ENCODE measurements at regions not wholly inside any gene's neighbourhood (a gene's known extent, or its start where the extent isn't known, plus 50 kb on each side); places are given as distances from the start of the nearest gene placed in this dataset.

DNA sequence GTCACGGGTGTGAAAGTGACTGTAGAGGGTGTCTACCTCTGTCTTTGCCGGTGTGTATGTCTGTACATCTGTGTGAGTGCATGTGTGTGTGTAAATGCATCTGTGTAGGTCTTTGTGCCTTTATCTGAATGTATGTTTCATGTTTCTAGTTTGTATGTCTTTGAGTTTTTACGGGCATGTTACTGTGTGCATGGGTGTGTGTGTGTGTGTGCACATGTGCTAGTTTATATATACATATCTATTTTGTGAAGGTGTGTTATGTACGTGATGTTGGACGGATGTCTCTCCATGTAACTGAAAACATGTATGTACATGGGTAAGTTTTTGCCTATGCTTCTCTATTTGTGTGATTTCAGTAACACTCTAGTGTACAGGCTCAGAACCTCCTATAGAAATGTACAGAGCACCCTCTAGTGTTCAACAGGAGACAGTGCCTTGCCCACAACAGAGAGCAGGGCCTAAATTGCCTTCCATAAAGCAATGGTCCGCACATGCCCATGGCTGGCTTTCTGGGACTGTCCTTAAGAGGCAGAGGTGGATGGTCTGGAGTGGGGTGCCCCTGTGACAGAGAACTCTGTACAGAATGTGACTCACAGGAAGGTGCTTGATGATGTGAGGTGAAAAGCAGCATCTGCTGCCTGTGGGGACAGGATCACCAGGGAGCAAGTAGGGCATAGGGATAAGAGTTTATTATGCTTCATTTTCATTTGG lies 343.5 kb downstream of the RAPGEF2 start:
- no peak overlapping the region for H3K4me3 ChIP-seq (ENCODE audit: low read depth, poor library complexity, severe bottlenecking)
- TF ChIP-seq POLR2A (IDR thresholded peaks at IDR 0.05): no peak
- TF ChIP-seq, protein P1, sequence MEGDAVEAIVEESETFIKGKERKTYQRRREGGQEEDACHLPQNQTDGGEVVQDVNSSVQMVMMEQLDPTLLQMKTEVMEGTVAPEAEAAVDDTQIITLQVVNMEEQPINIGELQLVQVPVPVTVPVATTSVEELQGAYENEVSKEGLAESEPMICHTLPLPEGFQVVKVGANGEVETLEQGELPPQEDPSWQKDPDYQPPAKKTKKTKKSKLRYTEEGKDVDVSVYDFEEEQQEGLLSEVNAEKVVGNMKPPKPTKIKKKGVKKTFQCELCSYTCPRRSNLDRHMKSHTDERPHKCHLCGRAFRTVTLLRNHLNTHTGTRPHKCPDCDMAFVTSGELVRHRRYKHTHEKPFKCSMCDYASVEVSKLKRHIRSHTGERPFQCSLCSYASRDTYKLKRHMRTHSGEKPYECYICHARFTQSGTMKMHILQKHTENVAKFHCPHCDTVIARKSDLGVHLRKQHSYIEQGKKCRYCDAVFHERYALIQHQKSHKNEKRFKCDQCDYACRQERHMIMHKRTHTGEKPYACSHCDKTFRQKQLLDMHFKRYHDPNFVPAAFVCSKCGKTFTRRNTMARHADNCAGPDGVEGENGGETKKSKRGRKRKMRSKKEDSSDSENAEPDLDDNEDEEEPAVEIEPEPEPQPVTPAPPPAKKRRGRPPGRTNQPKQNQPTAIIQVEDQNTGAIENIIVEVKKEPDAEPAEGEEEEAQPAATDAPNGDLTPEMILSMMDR (IDR thresholded peaks at IDR 0.05): peak in 1 of 3 donors; percentile 20
- 52 to 53% methylated on average over 6 of the region's 6 CpGs for WGBS, 2 donors
- DNase-seq (ENCODE audit: low spot score in 2 of 2): peak in 1 of 2 donors; percentile 39
- intact Hi-C loops (cut with DNase I; ENCODE audit: low total_unique reads): no loop called here

DNA sequence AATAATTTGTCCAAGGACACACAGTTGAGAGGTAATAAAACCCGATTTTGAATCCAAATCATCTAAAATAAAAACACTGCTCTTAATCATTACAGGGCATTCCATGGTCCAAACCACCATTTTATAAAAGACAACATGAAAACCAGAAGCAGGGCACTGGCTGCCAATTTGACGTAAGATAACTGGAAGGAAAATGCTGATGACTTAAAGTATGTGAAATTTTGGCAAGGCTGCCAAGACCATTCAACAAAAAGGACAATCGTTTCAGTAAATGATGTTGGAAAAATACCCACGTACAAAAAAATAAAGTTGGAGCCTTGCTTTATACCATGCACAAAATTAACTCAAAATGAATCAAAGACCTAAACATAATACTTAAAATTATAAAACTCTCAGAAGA lies 344.4 kb downstream of the RAPGEF2 start:
- WGBS, 2 donors: 58 to 59% methylated on average over 4 of the region's 4 CpGs
- TF ChIP-seq, protein P1 (IDR thresholded peaks at IDR 0.05): no peak
- TF ChIP-seq POLR2A (IDR thresholded peaks at IDR 0.05): no peak
- DNase-seq (ENCODE audit: low spot score in 2 of 2): no peak
- intact Hi-C loops (cut with DNase I; ENCODE audit: low total_unique reads): no loop called here
- no peak overlapping the region for H3K4me3 ChIP-seq (ENCODE audit: low read depth, poor library complexity, severe bottlenecking)

DNA sequence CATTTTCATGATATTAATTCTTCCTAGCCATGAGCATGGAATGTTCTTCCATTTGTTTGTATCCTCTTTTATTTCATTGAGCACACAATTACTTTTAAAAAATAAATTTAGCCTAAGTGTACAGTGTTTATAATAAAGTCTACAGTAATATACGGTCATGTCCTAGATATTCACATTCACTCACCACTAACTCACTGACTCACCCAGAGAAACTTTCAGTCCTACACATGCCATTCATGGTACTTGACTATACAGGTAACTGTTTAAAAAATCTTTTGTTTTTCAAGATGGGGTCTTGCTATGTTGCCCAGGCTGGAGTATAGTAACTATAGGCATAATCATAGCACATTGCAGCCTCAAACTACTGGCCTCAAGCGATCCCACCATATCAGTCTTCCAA lies 348.1 kb downstream of the RAPGEF2 start:
- no peak for DNase-seq (ENCODE audit: low spot score in 2 of 2)
- no peak overlapping the region for H3K4me3 ChIP-seq (ENCODE audit: low read depth, poor library complexity, severe bottlenecking)
- 93 to 98% methylated on average over 2 of the region's 2 CpGs for WGBS, 2 donors
- intact Hi-C loops (cut with DNase I; ENCODE audit: low total_unique reads): no loop called here
- TF ChIP-seq, protein P1 (IDR thresholded peaks at IDR 0.05): no peak
- TF ChIP-seq POLR2A (IDR thresholded peaks at IDR 0.05): no peak

DNA sequence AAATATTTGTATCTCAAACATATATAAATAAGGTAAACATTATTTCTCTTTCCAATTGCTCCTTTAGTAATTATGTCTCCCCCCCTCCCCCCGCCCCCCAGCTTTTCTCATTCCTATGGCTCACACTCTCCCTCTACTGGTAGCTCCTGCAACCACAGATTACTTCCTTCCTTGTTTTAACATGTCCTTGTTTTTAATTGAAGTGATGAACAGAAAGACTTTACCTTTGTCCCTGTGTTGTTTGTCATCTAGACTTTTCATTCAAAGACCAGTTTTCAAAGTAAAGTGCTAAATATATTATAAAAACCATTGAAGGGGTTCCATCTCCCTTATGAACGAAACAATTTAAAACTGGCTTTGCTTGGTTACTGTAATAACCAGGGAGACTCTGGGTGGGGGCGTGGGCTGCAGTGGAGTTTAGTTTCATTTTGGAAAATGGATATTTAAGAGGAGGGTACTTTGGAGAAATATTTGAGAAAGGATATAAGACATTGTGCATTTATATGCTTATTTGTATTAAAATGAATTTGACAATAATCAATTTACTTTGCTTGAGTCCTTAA lies 352.9 kb downstream of the RAPGEF2 start:
- WGBS, 2 donors: 28 to 33% methylated on average over 3 of the region's 3 CpGs

DNA sequence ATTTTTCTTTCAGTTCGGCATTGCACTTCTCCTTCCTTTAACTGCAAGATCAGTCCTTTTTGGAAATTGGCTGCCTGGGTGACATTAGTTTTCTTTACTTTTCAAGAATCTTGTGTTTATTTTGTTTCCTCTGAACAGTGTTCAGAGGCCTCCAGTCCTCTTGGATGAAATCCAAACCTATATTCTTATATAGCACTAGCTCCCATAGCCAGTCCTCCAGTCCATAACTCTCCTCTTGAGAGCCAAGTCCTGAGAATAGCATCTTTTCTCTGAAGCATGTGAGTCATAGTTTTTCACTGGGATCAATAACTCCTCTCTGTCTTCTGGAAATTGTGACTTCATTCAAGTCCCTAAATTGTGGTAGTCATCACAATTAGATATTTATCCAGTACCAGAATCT lies 357.5 kb downstream of the RAPGEF2 start:
- TF ChIP-seq, protein P1 (IDR thresholded peaks at IDR 0.05): no peak
- TF ChIP-seq POLR2A (IDR thresholded peaks at IDR 0.05): no peak
- DNase-seq (ENCODE audit: low spot score in 2 of 2): no peak
- intact Hi-C loops (cut with DNase I; ENCODE audit: low total_unique reads): no loop called here
- H3K4me3 ChIP-seq (ENCODE audit: low read depth, poor library complexity, severe bottlenecking): no peak overlapping the region
- WGBS, 2 donors: 70 to 72% methylated on average over 1 of the region's 1 CpG

More for the DNA sequence above, 352.9 kb downstream of the RAPGEF2 start:
- intact Hi-C loops (cut with DNase I; ENCODE audit: low total_unique reads): no loop called here
- no peak for DNase-seq (ENCODE audit: low spot score in 2 of 2)
- no peak overlapping the region for H3K4me3 ChIP-seq (ENCODE audit: low read depth, poor library complexity, severe bottlenecking)
- TF ChIP-seq, protein P1 (IDR thresholded peaks at IDR 0.05): no peak

All from lower leg skin (tissue), 4 donors.